Hematopoietic multipotent progenitor cell treated with erythropoietin and hydrocortisone succinate and interleukin-3 and kit ligand, for 15 days (in vitro differentiated cells): ENCODE measurements at regions not wholly inside any gene's neighbourhood (a gene's known extent, or its start where the extent isn't known, plus 50 kb on each side); places are given as distances from the start of the nearest gene placed in this dataset.
"Not testable (repeated sequence)": the region's sequence is repeated elsewhere in the genome, so short reads cannot be mapped to it uniquely, and the experiment has no call there.

Source experiments
- DNase-seq: peaks from one replicate; pipeline ENCODE4 v3.0.0-alpha.2; 2015; ENCODE audit warnings: low spot score

DNA sequence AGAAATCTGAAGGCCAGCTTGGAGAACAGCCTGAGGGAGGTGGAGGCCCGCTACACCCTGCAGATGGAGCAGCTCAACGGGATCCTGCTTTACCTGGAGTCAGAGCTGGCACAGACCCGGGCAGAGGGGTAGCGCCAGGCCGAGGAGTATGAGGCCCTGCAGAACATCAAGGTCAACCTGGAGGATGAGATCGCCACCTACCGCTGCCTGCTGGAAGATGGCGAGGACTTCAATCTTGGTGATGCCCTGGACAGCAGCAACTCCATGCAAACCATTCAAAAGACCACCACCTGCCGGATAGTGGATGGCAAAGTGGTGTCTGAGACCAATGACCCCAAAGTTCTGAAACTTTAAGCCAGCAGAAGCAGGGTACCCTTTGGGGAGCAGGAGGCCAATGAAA lies 318.4 kb downstream of the ZFHX3 start:
- not testable (repeated sequence) for DNase-seq

DNA sequence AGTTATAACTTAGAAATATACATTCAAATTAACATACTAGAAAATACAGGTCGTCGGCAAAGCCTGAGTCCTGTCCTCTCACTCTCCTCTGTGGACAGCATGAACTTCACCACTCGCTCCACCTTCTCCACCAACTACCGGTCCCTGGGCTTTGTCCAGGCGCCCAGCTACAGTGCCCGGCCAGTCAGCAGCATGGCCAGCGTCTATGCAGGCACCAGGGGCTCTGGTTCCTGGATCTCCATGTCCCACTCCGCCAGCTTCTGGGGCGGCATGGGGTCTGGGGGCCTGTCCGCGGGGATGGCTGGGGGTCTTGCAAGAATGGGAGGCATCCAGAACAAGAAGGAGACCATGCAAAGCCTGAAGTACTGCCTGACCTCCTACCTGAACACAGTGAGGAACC lies 319.4 kb downstream of the ZFHX3 start:
- no peak for DNase-seq

GRCh38 chr16:72727565-72727964 lies 320.4 kb downstream of the ZFHX3 start:
- no peak for DNase-seq

DNA sequence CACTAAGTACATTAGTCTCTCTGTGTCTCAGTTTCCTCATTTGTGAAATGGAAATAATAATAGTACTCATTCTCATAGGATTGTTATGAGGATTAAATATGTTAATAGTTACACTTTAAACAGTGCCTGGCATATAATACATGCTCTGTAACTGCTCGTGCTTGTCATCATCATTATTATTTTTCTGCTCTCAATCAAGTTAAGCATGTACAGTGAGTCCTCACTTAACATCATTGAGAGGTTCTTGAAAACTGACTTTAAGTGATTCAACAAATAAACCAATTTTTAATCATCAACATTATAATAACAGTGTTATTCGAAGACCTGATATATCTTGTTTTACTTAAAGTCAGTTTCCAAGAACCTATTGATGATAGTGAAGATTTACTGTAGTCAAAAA lies 322.3 kb downstream of the ZFHX3 start:
- no peak for DNase-seq

DNA sequence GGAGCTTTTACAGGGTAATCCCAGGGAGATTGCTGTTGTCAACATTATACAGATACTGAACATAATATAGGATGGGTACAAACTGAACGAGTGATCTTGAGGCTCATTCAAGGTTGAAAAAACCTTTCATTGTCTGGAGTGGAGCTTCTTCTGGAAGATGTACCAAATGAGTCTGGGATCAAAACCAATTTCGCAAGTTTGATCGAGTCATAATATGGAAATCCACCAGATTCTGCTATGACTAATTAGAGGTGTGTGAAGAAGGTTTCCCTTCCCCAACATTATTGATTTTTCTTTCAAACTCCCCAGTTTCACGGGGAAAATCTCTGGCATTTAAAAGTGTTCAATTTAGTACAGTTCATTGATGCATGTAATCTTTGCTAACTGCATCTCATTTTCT lies 324.1 kb downstream of the ZFHX3 start:
- no peak for DNase-seq

- DNase-seq, result no peak
These were observed 325.4 kb downstream of the ZFHX3 start for GRCh38 chr16:72722552-72722951.

DNA sequence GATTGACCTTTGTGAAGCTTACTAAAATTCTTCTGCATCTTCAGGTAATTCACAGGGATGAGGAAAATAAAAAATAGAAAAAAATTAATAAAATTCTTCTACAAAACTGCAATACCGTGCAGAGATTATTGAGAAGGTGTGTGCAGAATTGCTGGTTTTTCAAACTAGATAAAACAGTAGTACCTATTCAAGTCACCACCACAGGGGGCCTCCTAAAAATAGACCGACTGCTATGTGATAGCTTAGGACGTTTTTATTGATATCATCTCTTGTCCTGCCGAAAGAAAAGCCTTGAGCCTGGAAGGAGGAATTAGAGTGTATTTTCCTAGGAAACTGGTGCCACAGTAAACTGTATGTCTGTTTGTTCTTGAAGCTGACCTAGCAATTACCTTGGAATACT lies 325.9 kb downstream of the ZFHX3 start:
- DNase-seq, result no peak

GRCh38 chr16:72715267-72715666 lies 332.7 kb downstream of the ZFHX3 start:
- DNase-seq, result no peak

DNA sequence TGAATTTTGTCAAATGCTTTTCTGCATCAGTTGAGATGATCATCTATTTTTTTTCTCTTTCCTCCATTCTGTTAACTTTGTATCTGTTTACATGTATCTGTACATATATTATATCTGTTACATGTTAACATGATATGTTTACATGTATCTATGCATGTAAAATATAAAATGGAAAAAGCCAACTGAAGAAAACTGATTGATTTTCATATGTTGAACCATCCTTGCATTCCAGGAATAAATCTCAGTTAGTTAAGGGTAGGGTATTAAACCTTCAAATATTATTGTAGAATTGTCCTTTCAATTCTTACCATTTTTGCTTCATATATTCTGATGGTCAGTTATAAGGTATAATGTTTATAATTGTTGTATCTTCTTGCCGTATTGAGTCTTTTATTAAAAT lies 336.1 kb downstream of the ZFHX3 start:
- DNase-seq, result no peak

GRCh38 chr16:72705801-72706200 lies 342.1 kb downstream of the ZFHX3 start:
- DNase-seq, result no peak

GRCh38 chr16:72704746-72705372 lies 343.1 kb downstream of the ZFHX3 start:
- no peak for DNase-seq

- no peak for DNase-seq
These were observed 358.1 kb downstream of the ZFHX3 start for GRCh38 chr16:72689851-72690250.

DNA sequence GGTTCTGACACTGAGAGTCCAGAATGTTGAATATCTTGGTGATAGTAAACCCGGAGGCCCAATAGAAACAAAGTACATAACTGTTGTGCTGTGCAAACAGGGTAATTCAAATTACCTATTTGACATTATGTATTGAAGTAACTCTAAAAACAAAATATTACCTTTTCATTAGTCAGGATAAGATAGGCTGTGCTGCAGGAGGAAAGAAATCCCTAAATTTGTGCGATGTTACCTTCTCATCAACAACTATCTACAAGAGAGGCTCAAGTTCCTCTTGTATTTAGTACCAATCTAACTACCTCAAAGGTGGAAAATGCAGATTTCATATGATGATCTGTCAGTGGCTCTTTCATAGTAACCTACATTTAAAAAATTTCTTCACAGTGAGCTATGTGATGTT lies 367.2 kb downstream of the ZFHX3 start:
- no peak for DNase-seq

DNA sequence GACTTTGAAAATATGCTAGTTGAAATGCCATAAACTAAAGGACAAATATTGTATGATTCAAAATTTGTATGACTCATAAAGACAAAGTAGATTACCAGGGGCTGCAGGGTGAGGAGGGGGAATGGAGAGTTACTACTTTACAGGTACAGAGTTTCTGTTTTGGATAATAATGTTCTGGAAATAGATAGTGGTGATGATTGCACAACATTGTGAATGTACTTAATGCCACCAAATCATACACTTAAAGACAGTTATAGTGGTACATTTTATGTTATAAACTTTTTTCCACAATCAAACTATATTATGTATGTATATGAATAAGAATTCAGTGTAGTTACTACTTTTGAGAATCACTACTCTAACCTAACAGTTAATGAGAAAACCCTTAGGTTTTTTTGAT lies 368.1 kb downstream of the ZFHX3 start:
- DNase-seq, result no peak

DNA sequence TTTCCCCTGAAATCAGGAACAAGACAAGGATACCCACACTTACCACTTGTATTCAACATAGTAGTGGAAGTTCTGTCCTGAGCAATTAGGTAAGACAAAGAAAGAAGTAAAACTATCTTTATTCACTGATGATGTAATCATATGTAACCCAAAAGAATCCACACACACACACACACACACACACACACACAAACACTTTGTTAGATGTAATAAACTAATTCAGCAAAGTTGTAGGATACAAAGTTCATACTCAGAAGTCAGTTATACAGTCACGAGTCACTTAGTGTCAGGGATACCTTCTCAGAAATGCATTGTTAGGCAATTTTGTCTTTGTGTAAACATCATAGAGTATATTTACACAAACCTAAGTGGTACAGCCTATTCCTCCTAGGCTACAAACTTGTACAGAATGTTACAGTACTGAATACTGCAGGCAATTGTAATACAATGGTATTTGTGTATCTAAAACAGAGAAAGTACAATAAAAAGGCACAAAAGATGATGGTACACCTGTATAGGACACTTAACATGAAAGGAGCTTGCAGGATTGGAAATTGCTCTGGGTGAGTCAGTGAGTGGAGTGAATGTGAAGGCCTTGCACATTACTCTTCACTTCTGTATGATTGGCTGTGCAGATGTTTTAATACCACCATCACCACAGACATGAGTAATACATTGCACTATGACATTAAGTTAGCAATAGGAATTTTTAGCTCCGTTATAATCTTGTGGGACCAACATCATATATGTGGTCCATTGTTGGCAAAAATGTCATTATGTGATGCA lies 370.1 kb downstream of the ZFHX3 start:
- no peak for DNase-seq

DNA sequence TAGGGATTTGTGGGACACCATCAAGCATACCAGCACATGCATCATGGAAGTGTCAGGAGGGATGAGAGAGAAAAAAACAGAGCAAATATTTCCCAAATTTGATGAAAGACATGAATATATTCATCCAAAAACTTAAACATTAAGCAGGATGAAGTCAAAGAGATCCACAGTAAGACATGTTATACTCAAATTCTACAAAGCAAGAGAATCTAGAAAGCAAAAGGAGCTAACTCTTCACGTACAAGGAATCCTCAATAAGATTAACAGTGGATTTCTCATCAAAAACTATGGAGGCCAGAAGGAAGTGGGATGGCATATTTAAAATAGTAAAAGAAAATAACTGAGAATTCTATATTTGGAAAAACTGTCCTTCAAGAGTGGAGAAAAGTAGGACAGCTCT lies 374.8 kb downstream of the ZFHX3 start:
- DNase-seq, result no peak

- no peak for DNase-seq
These were observed 381.7 kb downstream of the ZFHX3 start for GRCh38 chr16:72666267-72666666.

- DNase-seq, result no peak
These were observed 382.2 kb downstream of the ZFHX3 start for GRCh38 chr16:72665701-72666100.

DNA sequence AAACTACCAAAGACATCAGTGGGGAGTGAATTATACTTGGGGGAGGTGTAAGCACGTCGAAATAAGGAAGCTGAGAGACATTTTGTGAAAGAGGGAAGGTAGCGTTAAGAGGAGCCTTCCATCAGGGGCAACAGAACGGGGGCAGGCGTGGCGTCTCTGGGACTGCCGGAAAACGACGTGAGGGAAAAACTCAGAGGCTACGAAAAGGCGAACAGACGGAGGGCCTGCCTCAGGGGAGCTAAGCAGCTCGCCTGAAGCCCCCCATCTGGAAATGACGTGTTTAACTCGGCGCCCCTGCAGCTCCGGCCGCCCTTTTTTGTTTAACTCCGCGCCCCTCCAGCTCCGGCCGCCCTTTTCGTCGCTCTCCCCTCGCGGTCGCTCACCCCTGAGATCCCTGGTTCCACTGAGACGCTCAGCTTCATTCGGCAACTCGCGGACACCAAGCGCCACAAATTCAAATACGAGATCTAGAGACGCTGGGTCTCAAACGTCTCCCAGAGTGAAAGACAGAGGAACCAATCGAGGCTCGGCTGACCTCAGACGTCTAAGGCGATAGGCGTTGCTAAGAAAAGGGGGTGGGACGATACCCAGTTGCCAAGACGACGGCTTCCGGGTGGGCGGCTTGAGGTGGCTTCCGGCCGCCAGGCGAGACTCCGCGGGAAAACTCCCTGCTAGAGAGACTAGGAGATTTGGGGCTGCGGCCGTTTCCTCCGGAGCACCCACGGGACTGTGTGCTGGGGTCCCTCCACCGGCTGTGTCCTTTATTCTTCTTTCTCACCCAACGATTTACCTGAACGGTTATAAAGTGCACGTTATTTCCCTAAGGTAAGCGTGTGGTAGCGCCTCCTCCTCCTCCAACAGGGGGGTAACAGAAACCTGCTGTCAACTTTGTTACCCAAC lies 383.2 kb downstream of the ZFHX3 start:
- peak; percentile 97 for DNase-seq

- no peak for DNase-seq
These were observed 383.8 kb downstream of the ZFHX3 start for GRCh38 chr16:72664056-72664508.

DNA sequence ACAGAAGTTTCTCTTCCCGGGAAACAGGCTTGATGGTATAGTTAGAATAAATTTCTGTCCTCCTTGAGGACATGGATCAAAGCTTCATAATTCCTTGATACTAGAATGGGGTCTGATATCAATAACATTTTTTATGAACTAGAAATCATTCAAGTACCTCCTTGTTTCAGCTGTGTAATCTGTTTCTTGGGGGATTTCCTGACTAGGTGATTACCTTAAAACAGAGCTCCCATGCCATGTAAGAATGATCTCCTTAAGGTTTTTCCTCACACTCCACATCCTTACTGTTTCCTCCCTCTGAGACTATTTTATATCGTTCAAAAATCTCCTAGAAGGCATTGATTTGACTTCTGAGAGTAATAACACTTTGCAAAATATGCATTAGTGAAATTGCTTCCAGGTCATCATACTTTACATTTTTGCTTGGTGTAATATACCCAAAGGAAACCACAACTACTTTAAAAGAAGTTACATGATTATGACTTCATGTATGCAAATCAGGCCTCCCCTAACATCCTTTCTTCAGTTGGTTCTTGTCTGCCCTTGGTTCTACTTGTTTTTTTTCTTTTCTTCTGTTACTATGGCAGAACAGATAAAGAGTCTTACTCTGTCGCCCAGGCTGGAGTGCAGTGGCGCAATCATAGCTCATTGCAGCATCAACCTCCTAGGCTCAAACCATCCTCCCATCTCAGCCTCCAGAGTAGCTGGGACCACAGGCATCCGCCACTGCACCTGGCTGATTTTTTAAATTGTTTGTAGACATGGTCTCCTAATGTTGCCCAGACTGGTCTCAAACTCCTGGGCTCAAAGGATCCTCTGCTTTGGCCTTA lies 388.8 kb downstream of the ZFHX3 start:
- DNase-seq, result no peak

- DNase-seq, result no peak
These were observed 390.1 kb downstream of the ZFHX3 start for GRCh38 chr16:72657791-72658190.
